GM10248 (cell line): ENCODE measurements at regions not wholly inside any gene's neighbourhood (a gene's known extent, or its start where the extent isn't known, plus 50 kb on each side); places are given as distances from the start of the nearest gene placed in this dataset.

ENCODE experiments used
- CTCF ChIA-PET: fragments of 300-600 bp; sonication (Branson Sonifier 250); formaldehyde crosslinking; extraction: SDS; loops from one replicate; lab custom pipeline; 2021; ENCODE audit warnings: antibody characterized with exemption; lab: Yijun Ruan, JAX
- POLR2A ChIA-PET: fragments of 350-650 bp; sonication (Branson Sonifier 250); formaldehyde crosslinking; extraction: SDS; loops from one replicate; lab custom pipeline; 2020; ENCODE audit warnings: antibody characterized with exemption; lab: Yijun Ruan, JAX
- DNase-seq: peaks from one replicate; pipeline ENCODE4 v3.0.0; 2012; ENCODE audit errors: extremely low spot score
- CTCF ChIP-seq: IDR thresholded peaks from 2 replicates; pipeline ENCODE4 v1.5.1; 2012; ENCODE audit warnings: mild to moderate bottlenecking, low read depth; ENCODE audit errors: extremely low read depth, missing control alignments, control extremely low read depth

- no peak for DNase-seq
These were observed 854.7 kb downstream of the AACS start for GRCh38 chr12:125919856-125920470.

GRCh38 chr12:125922330-125922729, 857.1 kb downstream of the AACS start:
- ChIA-PET CTCF (no interaction called here), POLR2A (no interaction called here)
- DNase-seq: no peak
- TF ChIP-seq CTCF: no peak

More at GRCh38 chr12:125919856-125920470, 854.7 kb downstream of the AACS start:
- ChIA-PET CTCF (no interaction called here), POLR2A (no interaction called here)
- no peak for TF ChIP-seq CTCF

- TF ChIP-seq CTCF: no peak
- DNase-seq: no peak
- ChIA-PET POLR2A (no interaction called here), CTCF (no interaction called here)
These were observed 871.3 kb downstream of the AACS start for GRCh38 chr12:125936502-125936901.

GRCh38 chr12:125944446-125944845, 879.2 kb downstream of the AACS start:
- ChIA-PET CTCF (no interaction called here), POLR2A (no interaction called here)
- no peak for DNase-seq
- TF ChIP-seq CTCF: no peak

- ChIA-PET CTCF (no interaction called here), POLR2A (no interaction called here)
- no peak for DNase-seq
- no peak for TF ChIP-seq CTCF
These were observed 884.2 kb downstream of the AACS start for GRCh38 chr12:125949471-125949870.

GRCh38 chr12:125954362-125954761, 889.1 kb downstream of the AACS start:
- no peak for TF ChIP-seq CTCF
- DNase-seq: no peak
- ChIA-PET POLR2A (no interaction called here), CTCF (interaction anchor here (1.6 kb wide), 1 partner anchor 13 kb away, joined by 4 read pairs; no protein-coding TSS in a partner anchor)
